Amniotic epithelial cell (primary cell): ENCODE measurements at regions not wholly inside any gene's neighbourhood (a gene's known extent, or its start where the extent isn't known, plus 50 kb on each side); places are given as distances from the start of the nearest gene placed in this dataset.
"Not testable (repeated sequence)": the region's sequence is repeated elsewhere in the genome, so short reads cannot be mapped to it uniquely, and the experiment has no call there.

Source experiments
- DNase-seq: peaks from one replicate; pipeline ENCODE4 v3.0.0-alpha.2; 2010; ENCODE audit warnings: low read depth

DNA sequence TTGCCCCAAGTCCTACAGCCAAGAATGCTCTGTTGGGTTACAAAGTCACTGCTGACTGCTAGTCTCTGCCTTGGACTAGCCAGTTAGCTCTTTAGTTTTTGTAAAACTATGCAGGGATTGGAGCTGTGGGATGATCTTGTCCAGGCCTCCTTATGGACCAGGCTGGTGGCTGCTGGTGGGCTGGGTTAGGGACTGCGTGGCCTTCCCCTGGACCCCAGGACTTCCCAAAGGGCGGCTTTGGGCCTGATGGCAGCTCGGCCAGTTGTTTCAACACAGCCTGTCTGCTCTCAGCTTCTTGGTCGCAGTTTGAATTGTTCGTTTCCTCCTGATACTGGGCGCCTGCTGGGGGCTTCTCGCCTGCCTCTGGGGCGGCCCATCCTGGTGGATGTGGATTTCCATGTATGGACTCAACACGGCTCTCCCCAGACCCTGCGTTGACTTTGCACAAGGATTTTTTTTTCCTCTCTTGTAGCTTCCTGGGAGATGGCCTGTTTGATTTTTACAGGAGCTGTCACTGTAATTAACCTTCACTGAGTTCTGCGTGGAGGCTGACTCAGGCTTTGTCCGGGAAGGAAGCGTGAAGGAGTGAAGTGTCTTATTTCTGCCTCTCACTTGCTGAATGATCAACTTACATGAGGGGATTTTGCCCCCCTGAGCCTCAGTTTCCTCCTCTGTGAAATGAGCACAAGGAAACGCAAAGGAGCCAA is 91.9 kb upstream of the NEURL1B start:
- DNase-seq, result no peak

DNA sequence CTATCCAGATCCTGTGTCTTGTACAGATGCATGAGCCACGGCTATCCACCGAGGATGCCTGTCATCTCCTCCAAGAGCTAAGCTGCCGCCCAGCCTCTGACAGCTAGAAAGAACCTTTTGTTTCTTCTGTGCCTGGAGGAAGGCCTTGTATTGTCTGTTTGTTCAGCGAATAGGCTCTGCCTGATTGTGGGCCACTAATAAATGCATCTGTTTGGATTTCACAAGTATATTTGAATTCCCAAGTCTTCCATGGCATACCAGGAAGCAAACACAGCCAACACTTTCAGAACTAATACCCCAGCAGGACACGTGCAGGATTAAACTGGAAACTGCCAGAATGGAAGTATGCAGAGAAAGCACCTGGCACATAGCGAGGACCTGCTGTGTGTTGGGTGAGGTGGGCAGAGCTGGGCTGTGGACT is 92.7 kb upstream of the NEURL1B start:
- DNase-seq, result no peak

DNA sequence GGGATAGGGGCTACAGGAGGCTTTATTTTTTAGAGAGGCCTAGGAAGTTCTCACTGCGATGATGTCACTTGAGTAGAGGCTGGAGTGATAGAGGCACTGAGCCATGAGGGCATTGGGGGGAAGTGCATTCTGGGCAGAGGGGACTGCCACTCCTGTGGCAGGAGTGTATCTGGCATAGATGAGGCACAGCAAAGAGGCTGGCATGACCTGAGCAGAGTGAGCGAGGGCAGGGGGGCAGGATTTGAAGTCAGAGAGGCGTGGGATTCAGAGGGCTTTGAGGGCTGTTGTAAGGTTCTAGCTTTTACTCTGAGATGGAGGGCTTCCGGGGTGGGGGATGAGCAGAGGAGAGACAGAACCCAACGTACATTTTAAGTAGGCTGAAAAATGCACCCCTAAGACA is 91.9 kb upstream of the SH3PXD2B start:
- no peak for DNase-seq

DNA sequence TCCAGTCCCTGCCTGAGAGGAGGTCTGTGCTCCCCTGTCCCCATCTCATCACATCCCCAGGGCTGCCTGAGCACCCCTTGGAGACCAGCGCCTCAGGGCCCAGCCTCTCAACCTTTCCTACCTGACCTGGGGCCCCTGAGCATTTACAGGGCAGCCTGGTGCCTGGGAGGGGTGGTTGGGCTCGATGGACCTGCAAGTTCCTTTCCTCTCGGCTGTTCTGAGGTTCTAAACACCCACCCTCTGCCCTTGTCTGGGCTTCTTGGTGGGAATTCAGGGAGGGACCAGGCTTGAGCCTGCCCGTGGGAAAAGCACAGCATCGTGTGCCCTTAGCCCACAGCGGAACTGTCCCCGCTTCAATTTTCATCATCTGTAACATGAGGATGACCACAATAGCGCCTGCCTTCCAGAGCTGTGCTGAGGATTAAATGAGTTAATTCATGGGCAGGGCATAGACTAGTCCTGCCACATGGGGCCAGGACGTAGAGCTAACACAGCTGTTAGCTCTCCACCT is 91.0 kb upstream of the SH3PXD2B start:
- DNase-seq, result no peak

DNA sequence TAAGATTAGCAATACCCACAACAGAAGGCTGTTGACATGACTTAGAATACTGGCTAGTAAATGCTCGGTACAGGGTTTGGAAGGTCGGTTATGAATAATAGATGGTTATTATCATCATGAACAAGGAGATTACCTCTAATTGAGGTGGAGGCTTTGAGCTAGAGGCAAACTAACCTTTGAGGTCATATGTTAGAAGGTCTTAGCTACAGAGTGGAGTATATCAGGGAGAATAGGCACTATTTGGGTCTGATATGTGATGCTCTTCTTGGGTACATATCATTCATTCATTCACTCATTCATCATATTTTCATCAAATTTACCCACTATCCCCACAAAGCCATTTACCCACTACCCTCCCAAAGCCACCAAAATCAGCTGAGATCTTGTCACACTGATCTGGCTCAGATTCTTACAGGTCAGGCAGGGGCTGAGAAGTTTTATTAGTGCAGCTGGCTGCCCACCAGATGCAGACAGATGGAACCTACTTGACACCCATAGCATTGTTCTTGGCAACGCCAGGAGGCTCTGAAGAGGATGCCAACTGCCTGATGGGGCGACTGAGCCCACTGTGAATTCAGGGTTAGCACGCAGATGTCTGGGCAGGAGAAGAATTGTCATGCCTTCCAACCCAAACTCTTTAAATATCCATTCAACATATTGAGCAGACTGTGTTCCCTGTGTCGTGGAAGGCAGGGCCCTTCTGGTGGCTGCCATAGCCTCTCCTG is 90.2 kb upstream of the SH3PXD2B start:
- no peak for DNase-seq

DNA sequence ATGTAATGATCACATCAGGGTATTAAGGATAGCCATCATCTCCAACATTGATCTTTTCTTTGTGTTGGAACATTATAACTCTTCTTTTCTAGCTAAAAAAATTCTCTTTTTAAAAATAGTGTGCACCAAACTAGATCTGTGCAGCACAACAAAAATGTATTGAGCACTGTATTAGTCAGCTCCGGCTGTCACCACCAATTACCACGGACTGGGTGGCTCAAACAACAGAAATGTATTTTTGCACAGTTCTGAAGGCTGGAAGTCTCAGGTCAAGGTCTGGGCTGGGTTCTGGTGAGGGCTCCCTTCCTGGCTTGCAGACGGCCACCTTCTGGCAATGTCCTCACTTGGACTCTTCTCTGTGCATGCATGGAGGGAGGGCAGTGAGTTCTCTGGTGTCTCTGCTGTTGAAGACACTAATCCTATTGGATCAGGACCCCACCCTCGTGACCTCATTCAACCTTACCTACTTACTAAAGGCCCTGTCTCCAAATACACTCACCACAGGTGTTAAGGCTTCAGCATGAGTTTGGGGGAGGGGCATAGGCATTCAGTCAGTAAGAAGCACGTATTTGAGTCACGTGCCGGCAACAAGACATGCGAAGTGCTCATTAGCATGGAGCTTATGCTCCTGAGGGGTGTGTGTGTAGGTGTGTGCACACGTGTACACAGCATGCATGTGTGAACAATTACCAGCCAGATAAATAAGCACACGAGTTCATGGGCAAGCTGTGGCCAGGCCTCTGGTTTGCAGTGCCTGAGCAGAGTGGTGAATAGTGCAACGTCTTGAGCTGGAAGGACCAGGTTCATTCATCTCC is 89.4 kb upstream of the SH3PXD2B start:
- DNase-seq, result no peak

DNA sequence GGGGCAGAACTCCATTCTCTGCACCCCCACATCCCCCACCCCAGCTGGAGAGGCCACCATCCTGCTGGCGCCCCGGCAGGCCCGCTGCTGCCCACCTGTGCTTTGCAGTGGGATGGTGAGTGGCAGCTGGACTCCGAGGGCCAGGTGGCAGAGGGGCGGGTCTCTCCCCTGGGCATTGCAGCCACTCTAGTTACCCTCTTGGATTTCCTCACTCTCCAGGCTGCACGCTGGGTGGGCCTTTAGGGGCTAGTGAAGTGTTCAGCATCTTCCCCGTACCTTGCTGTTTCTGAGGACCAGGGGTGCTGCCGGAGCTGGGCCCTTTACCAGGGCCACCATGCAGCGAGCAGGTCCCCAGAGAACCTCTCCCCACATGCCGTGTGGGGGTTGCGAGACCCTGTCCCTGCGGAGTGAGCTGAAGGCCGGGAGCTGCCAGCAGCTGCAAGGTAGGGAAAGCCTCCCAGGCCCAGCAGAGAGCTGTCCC is 88.4 kb upstream of the SH3PXD2B start:
- no peak for DNase-seq

DNA sequence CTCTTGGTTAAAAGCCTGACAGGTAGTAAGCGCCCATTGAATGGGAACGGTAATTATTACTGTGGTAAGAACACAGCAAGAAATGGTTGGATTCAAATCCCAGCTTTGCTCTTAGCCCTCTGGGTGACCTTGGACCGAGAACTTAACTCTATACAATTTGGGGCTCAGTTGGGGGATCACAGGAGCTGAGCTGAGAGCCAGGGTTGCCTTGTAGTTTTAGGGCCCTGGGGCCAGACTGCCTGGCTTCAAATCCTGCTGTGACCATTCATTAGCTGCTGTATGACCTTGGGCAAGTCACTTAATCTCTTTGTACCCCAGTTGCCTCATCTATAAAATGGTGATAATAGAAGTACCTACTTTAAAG is 87.4 kb upstream of the SH3PXD2B start:
- no peak for DNase-seq

DNA sequence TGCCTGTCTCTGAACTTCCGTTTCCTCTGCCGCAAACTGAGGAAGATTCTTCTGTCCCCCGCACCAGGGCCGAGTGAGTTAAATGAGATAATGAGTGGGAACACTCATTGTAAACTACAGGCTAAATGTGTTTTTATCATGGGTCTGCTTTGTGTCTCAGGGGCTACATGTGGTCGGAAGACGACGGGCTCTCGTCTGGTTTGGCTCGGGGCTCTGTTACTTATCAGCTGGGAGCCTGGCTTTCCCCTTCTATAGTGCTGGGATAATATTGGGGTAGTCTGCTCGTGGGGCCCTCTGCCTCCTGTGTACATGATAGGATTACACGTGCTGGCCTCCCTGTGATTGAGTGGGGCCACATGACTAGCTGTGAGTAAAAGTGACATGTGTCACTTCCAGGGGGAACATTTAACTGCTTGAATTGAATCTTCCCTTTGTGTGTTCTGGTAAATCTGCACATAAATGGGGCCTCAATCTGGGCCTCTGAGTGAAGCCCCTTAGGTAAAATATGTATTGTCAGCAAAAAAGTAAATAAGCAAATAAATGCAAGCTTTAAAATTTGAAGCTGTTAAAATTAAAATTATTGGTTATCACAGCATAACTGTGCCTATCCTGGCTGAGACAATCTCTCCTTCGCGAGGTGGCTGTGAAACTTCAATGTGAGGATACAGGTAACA is 86.9 kb upstream of the SH3PXD2B start:
- peak; percentile 29 for DNase-seq

DNA sequence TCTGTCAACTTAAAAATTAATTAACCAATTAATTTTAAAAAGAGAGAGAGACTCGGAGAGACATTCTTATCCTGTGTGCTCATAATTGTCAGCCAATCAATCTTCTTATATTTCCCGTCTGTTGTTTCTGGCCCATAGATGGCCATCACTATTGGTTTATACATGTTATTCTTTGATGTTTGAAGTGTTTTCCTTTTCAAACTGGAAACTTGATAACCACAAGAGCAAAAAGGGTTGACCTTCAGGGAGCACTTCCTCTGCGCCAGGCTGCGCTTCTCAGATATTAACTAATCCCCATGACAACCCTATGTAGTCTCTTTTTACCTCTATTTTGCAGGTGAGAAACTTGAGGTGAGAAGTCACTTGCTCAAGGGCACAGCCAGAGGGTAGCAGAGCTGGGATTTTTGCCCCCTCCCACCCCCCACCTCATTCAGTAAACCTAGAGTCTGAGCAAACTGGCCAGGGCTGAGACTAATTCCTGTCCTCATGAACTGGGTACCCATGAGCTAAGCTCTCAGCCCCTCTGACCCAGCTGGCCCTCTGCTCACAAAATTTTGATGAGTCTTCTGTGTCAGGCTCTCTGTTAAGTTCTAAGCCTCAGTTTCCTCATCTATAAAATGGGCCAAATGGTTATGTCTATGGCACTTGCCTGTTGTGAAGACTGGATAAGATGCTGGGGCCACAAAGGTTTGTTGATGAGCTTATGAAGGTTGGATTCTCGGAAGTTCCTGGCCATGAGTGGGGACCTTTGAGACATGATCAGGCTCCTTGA is 86.0 kb upstream of the SH3PXD2B start:
- DNase-seq, result no peak

DNA sequence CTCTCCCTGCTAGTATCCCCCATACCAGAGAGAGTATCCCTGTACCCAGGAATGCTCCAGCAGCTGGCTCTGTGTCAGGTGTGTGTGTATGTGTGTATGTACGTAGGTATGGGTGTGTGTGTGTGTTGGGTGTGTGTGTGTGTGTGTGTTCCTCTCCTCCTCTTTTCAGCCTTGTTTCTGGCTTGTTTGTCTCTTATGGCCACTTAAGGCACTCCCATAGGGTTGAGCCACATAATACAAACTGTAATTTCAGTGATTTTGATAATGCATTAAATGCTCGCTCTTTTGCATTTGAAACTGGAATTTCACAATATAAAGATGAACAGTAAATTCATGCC is 80.8 kb upstream of the SH3PXD2B start:
- no peak for DNase-seq

DNA sequence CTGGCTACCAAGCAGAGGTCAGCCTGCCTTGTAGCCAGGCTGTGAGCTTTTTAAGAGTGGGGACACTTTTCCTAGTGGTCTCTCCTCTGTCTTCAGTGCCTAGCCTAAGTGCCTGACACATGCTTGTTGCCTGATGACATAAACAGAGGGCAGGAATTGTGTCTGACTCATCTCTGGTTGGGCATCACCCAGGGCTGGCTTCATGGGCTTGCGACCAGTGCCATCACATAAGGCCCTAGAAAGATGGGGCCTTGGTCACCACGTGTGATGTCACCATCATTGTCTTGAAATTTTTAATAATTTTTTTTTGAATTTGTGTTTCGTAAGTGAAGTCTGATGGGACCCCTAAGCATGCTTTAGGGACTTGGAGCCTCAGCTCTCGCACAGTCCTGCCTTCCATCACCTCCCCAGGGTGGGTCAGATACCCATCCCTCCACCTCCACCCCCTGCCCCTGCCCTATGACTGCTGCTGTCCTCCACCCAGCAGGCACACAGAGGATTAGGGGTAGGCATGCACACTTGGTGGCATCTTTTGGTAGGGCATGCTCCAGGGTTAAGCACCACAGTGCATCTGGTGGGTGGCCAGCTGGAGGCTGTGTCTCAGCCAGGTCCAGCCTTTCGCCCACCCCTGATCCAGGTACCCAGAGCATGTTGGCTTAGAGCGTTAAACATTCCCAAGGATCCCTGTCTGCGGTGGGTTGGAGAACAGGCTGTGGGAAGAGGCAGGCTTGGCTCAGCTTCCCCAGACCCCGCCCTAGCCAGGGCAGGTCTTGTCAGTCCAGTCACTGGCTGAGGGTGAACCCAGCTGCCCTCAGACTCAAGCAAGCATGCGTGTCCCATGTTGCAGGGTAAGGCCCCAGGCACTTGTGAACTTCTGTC is 80.1 kb upstream of the SH3PXD2B start:
- DNase-seq, result no peak

DNA sequence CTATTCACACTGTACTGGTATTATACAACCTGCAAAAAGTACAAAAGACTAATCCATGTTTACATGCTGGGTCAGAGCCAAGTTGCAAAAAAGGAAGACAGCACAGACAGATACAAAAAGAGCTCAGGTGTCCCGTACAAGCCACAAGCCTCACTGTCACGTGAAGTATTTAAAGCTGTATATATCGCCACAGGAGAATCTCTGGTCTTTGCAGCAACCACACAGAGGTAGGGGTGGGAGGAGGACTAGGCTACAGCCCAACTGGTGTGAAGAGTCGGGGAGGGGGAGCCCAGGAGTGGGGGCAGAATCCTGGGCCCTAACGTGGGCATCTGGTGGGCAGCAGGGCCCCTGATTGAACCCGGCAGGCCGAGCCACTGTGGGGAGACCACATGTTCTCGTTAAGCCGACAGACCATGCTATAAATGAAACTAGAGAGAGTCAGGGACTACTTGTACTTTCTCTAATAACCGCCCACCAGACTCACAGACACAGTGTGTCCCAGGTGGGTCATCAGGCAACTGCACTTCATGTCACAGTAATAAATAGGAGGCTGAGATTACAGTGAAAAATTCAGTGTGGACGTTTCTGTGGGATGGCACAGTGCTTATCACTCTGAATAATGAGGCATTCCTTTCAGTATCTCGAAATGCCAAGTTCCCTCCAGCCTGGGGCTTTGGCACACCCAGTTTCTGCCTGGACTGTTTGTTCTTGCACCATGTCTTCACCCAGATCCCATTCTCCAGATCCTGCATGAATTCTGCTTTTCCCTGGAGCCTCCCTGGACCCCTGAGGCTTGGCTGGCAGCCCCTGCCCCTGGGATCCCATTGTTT is 79.3 kb upstream of the SH3PXD2B start:
- peak; percentile 30 for DNase-seq

DNA sequence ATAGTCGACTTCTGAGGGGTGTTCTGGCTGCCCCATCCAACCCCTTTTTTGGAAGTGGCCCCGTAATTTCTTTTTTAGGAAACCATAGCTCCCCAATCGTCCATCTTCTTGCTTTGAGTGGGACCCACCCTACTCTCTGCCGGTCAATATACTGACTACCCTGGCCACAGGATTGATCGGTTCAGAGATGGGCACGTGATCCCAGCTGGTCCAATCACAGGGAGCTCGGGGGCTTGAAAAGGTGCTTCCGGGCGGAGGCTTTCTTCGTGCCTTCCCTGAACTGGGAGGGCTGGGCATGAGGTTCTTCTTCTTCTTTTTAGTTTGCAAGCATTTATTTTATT is 78.7 kb upstream of the SH3PXD2B start:
- no peak for DNase-seq

DNA sequence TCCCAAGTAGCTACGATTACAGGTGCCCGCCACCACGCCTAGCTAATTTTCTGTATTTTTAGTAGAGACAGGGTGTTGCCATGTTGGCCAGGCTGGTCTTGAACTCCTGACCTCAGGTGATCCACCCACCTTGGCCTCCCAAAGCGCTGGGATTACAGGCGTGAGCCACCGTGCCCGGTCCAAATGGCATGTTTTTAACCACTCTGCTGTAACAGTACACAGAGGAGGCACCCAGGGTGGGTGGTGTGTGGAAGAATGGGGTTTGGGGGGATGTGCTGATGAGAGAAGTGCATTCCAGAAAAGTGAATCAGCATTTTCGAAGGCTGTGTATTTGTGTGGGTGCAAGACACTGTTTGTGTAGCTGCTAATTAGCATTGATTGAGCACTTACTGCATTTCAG is 78.1 kb upstream of the SH3PXD2B start:
- DNase-seq, result not testable (repeated sequence)

DNA sequence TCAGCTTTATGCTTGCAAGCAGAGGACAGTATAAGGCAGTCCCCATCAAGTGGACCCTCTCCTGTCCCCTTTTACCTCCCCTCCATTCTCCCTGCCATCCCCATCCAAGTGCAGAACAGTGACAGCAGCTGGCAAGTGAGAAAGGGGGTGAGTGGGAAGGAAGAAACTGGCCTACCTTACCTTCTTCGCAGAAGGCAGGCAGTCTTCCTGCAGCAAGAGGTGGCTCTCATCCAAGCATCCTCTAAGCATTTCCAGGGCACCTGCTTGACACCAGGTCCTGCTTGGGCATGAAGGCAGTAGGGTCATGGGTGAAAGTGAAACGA is 77.3 kb upstream of the SH3PXD2B start:
- DNase-seq, result no peak

DNA sequence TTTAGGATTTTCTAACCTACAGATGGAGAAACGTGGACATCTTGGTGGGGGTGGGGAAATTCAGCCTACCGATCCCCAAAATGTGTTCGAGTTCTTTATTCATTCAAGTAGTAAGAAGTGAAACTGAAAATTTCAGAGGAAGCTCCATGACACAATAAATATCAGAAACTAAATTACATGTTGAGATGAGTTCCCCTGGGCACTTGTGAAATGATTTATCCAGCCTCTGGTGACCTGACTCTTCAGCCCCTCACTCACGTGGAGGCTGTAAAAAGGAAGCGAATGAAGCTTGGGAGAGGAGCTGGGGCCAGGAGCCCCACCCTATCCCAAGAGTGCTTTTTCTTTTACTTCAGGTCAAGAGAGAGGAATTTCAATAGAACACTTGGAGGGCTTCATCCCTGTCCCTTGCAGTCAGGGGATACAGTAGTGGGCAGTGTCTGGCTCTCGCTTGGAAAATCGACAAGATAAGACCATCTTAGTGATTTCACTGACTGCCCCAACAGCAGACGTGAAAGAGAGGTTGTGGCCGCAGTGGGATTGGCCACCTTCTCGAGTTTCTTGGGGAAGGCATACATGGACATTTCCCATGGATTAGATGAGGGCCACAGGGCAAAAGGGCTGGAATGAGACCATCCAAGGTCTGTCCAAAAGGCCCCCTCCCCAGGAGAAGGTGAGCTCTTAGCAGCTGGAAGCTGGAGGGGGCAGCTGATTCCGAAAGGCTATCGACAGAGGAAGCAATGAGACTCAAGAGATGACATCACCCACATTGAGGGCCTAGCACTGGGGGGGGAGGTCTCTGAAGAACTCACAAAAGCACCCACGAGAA is 76.8 kb upstream of the SH3PXD2B start:
- no peak for DNase-seq

DNA sequence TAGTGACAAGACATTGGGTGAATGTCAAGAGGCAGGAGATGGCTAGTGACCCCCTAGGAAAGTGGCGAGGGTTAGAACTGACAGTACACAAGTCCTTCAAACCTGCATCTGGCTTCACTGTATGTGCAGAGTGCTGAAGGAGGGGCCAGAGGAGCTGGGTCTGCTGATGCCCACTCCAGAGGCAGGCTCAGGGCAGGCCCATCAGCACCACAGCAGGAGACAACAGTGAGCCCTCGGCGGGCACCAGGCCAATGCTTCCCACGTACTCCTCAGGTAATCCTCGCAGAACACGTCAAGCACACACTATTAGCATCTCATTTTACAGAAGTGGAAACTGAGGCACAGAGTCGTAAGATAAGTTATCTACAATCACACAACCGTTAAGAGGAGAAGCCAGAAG is 76.1 kb upstream of the SH3PXD2B start:
- no peak for DNase-seq

DNA sequence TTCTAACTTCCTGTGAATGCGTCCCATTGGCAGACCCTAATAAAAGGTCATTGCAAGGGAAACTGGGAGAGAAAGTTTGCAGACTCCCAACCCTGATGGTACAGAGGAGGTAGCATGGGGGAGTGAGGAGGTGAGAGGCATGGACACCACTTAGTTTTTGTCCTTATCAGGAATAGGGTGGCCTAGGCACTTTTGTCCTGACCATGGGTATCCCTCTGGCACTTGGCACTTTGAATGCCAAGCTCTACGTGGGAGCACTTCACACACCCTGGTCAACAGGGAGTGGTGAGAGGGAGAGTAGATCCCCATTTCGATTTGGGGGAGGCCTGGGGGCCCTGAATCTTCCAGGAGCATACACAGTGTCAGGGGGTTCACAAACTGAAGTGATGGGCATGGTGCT is 75.6 kb upstream of the SH3PXD2B start:
- no peak for DNase-seq
